ENCODE measurements at regions not wholly inside any gene's neighbourhood (a gene's known extent, or its start where the extent isn't known, plus 50 kb on each side); places are given as distances from the start of the nearest gene placed in this dataset.

GRCh38 chr5:8676695-8677094 lies 807.7 kb downstream of the MTRR start:
- Histone ChIP-seq H3K4me3 (ENCODE audit: low read depth in 2 of 2, low read length in 1 of 2) (no peak overlapping the region), H3F3A (replicated peaks; ENCODE audit: insufficient read depth) (no peaks in the 10 kb centered on the region), H3K79me2 (ENCODE audit: insufficient read depth) (no peaks in the 10 kb centered on the region), H3K4me2 (no peak overlapping the region), H3K36me3 (replicated peaks in 1 of 2; ENCODE audit: control insufficient read depth in 1 of 2, insufficient read depth in 2 of 2, low read length in 1 of 2) (no peaks in the 10 kb centered on the region), H3K9ac (no peak overlapping the region), H3K4me1 (ENCODE audit: control insufficient read depth in 1 of 2, insufficient read depth in 2 of 2, low read depth in 1 of 2, low read length in 1 of 2) (no peaks in the 10 kb centered on the region), H3K9me3 (no peaks in the 10 kb centered on the region), H3K9me2 (no peaks in the 10 kb centered on the region), H3K27ac (ENCODE audit: low read depth in 2 of 2, low read length in 1 of 2) (no peak overlapping the region), H4K20me1 (ENCODE audit: insufficient read depth) (no peaks in the 10 kb centered on the region), H3K27me3 (ENCODE audit: insufficient read depth) (no peaks in the 10 kb centered on the region), H2AFZ (ENCODE audit: low read depth) (no peak overlapping the region)
- 13% methylated on average over 3 of the region's 3 CpGs for WGBS (ENCODE audit: low lambda C conversion rate)
- ChIA-PET CTCF (interaction anchor here (1.1 kb wide), 1 partner anchor 231 kb away, joined by 4 read pairs; no protein-coding TSS in a partner anchor), POLR2A (no interaction called here)
- TF ChIP-seq RAD21 (IDR thresholded peaks at IDR 0.05; ENCODE audit: low read length): no peak
- no peak for TF ChIP-seq TCF12 (IDR thresholded peaks at IDR 0.05)
- TF ChIP-seq USF2 (IDR thresholded peaks at IDR 0.05; ENCODE audit: borderline replicate concordance, low read depth, low read length): no peak
- no peak for TF ChIP-seq YY1 (IDR thresholded peaks at IDR 0.05; ENCODE audit: low read depth)
- no peak for TF ChIP-seq RFX5 (IDR thresholded peaks at IDR 0.05; ENCODE audit: low read length)
- TF ChIP-seq PBX3 (IDR thresholded peaks at IDR 0.05): no peak
- TF ChIP-seq SIN3A (IDR thresholded peaks at IDR 0.05; ENCODE audit: borderline replicate concordance, low read depth, low read length): no peak
- no peak for TF ChIP-seq CHD2 (IDR thresholded peaks at IDR 0.05; ENCODE audit: low read length, partially characterized antibody)
- no peak for TF ChIP-seq USF1 (IDR thresholded peaks at IDR 0.05; ENCODE audit: borderline replicate concordance, low read depth)
- no peak for TF ChIP-seq FOXM1 (IDR thresholded peaks at IDR 0.05; ENCODE audit: low read depth)
- no peak for TF ChIP-seq REST (IDR thresholded peaks at IDR 0.05; ENCODE audit: low read depth, low read length)
- TF ChIP-seq NRF1 (IDR thresholded peaks at IDR 0.05; ENCODE audit: low read depth, low read length): no peak
- no peak for TF ChIP-seq POLR2AphosphoS5 (IDR thresholded peaks at IDR 0.05; ENCODE audit: low read depth, low read length)
- no peak for TF ChIP-seq GATA2 (CRISPR knock-in tag; IDR thresholded peaks at IDR 0.05)
- TF ChIP-seq FOSL2 (IDR thresholded peaks at IDR 0.05; ENCODE audit: borderline replicate concordance, low read depth): no peak
- TF ChIP-seq SMC3 (IDR thresholded peaks at IDR 0.05; ENCODE audit: low read depth, low read length): no peak
- TF ChIP-seq RXRA (IDR thresholded peaks at IDR 0.05; ENCODE audit: borderline replicate concordance, low read depth): no peak
- DNase-seq: no peak

Data from SK-N-SH (cell line).